ENCODE measurements at regions not wholly inside any gene's neighbourhood (a gene's known extent, or its start where the extent isn't known, plus 50 kb on each side); places are given as distances from the start of the nearest gene placed in this dataset.

- no peak overlapping the region for H3K4me2 ChIP-seq
- Mint-ChIP-seq H3K4me3 (no peak overlapping the region), H3K27me3 (ENCODE audit: insufficient read depth, low read depth) (no peaks in the 10 kb centered on the region), H3K4me1 (no peaks in the 10 kb centered on the region), H3K27ac (no peak overlapping the region), H3K36me3 (no peaks in the 10 kb centered on the region), H3K9me3 (peaks cover 10% of the 10 kb centered on the region)
- no peaks in the 10 kb centered on the region for H3K4me1 ChIP-seq
- DNase-seq (ENCODE audit: low spot score) = no peak
- no peak overlapping the region for H3K9ac ChIP-seq
- H3K4me3 ChIP-seq = no peak overlapping the region
- TF ChIP-seq EZH2phosphoT487 (IDR thresholded peaks at IDR 0.05) (no peak), EZH2 (IDR thresholded peaks at IDR 0.05) (no peak), CTCF (IDR thresholded peaks at IDR 0.05) (no peak)
- H3K27me3 ChIP-seq = no peaks in the 10 kb centered on the region
- H3K9me3 ChIP-seq (ENCODE audit: low read depth) = no peaks in the 10 kb centered on the region
- no peaks in the 10 kb centered on the region for H3K79me2 ChIP-seq (ENCODE audit: low read depth)
- no peaks in the 10 kb centered on the region for H3F3A ChIP-seq (ENCODE audit: low read depth)
- no peak overlapping the region for H2AFZ ChIP-seq (replicated peaks)
- no peaks in the 10 kb centered on the region for H3K36me3 ChIP-seq
- H3K27ac ChIP-seq = no peak overlapping the region
- no peaks in the 10 kb centered on the region for H4K20me1 ChIP-seq (ENCODE audit: low read depth)
These were observed 294.0 kb upstream of the VWC2 start for GRCh38 chr7:49479441-49479840.

- Mint-ChIP-seq H3K4me1 (no peaks in the 10 kb centered on the region), H3K36me3 (no peaks in the 10 kb centered on the region), H3K9me3 (peaks cover 10% of the 10 kb centered on the region), H3K27me3 (ENCODE audit: insufficient read depth, low read depth) (no peaks in the 10 kb centered on the region), H3K27ac (no peak overlapping the region), H3K4me3 (no peak overlapping the region)
- H3K79me2 ChIP-seq (ENCODE audit: low read depth) = no peaks in the 10 kb centered on the region
- H3K27ac ChIP-seq = no peak overlapping the region
- H3F3A ChIP-seq (ENCODE audit: low read depth) = no peaks in the 10 kb centered on the region
- no peak overlapping the region for H2AFZ ChIP-seq (replicated peaks)
- TF ChIP-seq CTCF (IDR thresholded peaks at IDR 0.05) = no peak
- no peak for TF ChIP-seq EZH2 (IDR thresholded peaks at IDR 0.05)
- no peak for TF ChIP-seq EZH2phosphoT487 (IDR thresholded peaks at IDR 0.05)
- H3K9me3 ChIP-seq (ENCODE audit: low read depth) = no peaks in the 10 kb centered on the region
- H3K4me3 ChIP-seq = no peak overlapping the region
- no peaks in the 10 kb centered on the region for H3K27me3 ChIP-seq
- no peak overlapping the region for H3K9ac ChIP-seq
- no peaks in the 10 kb centered on the region for H3K4me1 ChIP-seq
- H3K36me3 ChIP-seq = no peaks in the 10 kb centered on the region
- H4K20me1 ChIP-seq (ENCODE audit: low read depth) = no peaks in the 10 kb centered on the region
- no peak overlapping the region for H3K4me2 ChIP-seq
- DNase-seq (ENCODE audit: low spot score) = no peak
These were observed 293.4 kb upstream of the VWC2 start for GRCh38 chr7:49479936-49480544.

GRCh38 chr7:49481075-49481474 lies 292.4 kb upstream of the VWC2 start:
- no peak overlapping the region for H3K27ac Mint-ChIP-seq
- no peak overlapping the region for H3K9ac ChIP-seq
- TF ChIP-seq EZH2phosphoT487 (IDR thresholded peaks at IDR 0.05) (no peak), CTCF (IDR thresholded peaks at IDR 0.05) (no peak), EZH2 (IDR thresholded peaks at IDR 0.05) (no peak)

More at GRCh38 chr7:49481075-49481474, 292.4 kb upstream of the VWC2 start:
- Mint-ChIP-seq H3K9me3 (peaks cover 10% of the 10 kb centered on the region), H3K27me3 (ENCODE audit: insufficient read depth, low read depth) (no peaks in the 10 kb centered on the region), H3K4me3 (no peak overlapping the region), H3K36me3 (no peaks in the 10 kb centered on the region), H3K4me1 (no peaks in the 10 kb centered on the region)
- no peak overlapping the region for H3K4me2 ChIP-seq
- H3F3A ChIP-seq (ENCODE audit: low read depth) = no peaks in the 10 kb centered on the region
- H3K27me3 ChIP-seq = no peaks in the 10 kb centered on the region
- H3K79me2 ChIP-seq (ENCODE audit: low read depth) = no peaks in the 10 kb centered on the region
- H2AFZ ChIP-seq (replicated peaks) = no peak overlapping the region
- no peak overlapping the region for H3K27ac ChIP-seq
- H3K36me3 ChIP-seq = no peaks in the 10 kb centered on the region
- H3K4me3 ChIP-seq = no peak overlapping the region
- H3K9me3 ChIP-seq (ENCODE audit: low read depth) = no peaks in the 10 kb centered on the region
- H4K20me1 ChIP-seq (ENCODE audit: low read depth) = no peaks in the 10 kb centered on the region
- DNase-seq (ENCODE audit: low spot score) = no peak
- no peaks in the 10 kb centered on the region for H3K4me1 ChIP-seq
